Colonic mucosa (tissue), 4 donors: ENCODE measurements at regions not wholly inside any gene's neighbourhood (a gene's known extent, or its start where the extent isn't known, plus 50 kb on each side); places are given as distances from the start of the nearest gene placed in this dataset.

Experiments used
- DNase-seq: peaks from one replicate; pipeline ENCODE4 v3.0.0-alpha.2; 2020
- H3K27ac ChIP-seq: fragments of 200-600 bp; one replicate; pipeline ENCODE4 v1.8.0; 2021
- H3K27me3 ChIP-seq: fragments of 200-600 bp; one replicate; pipeline ENCODE4 v1.8.0; 2021
- H3K36me3 ChIP-seq: fragments of 200-600 bp; one replicate; pipeline ENCODE4 v1.8.0; 2021
- H3K4me1 ChIP-seq: fragments of 200-600 bp; one replicate; pipeline ENCODE4 v1.8.0; 2021; ENCODE audit warnings: mild to moderate bottlenecking
- H3K4me3 ChIP-seq: fragments of 200-600 bp; one replicate; pipeline ENCODE4 v1.8.0; 2021
- H3K9ac ChIP-seq, 2 donors: one replicate each; pipeline ENCODE4 v1.7.0; 2013; ENCODE audit warnings: control low read depth in 2 of 2, low read depth in 2 of 2, low read length in 2 of 2
- H3K9me3 ChIP-seq: fragments of 200-600 bp; one replicate; pipeline ENCODE4 v1.8.0; 2021
- intact Hi-C: fragments of 100-400 bp; cut with DNase I; formaldehyde crosslinking; loops from one replicate; pipeline ENCODE4 v1.14.1; 2022
- TF ChIP-seq, protein P1 (sequence below): fragments of 200-600 bp; IDR thresholded peaks from one replicate; pipeline ENCODE4 v1.8.0; 2022; ENCODE audit warnings: antibody characterized with exemption, mild to moderate bottlenecking
- donor health status: healthy.
- donor health status: DM: no; HTN: no; CAD: no.
- donor health status: DM: no; HTN: no; CAD: no.

GRCh38 chr7:106372595-106373318 lies 88.0 kb upstream of the NAMPT start:
- intact Hi-C loops = no loop called here
- Histone ChIP-seq H3K27me3 (no peaks in the 10 kb centered on the region), H3K4me1 (no peaks in the 10 kb centered on the region), H3K36me3 (no peaks in the 10 kb centered on the region), H3K9ac (no peak overlapping the region), H3K4me3 (no peak overlapping the region), H3K9me3 (no peaks in the 10 kb centered on the region), H3K27ac (no peak overlapping the region)
- TF ChIP-seq, protein P1, sequence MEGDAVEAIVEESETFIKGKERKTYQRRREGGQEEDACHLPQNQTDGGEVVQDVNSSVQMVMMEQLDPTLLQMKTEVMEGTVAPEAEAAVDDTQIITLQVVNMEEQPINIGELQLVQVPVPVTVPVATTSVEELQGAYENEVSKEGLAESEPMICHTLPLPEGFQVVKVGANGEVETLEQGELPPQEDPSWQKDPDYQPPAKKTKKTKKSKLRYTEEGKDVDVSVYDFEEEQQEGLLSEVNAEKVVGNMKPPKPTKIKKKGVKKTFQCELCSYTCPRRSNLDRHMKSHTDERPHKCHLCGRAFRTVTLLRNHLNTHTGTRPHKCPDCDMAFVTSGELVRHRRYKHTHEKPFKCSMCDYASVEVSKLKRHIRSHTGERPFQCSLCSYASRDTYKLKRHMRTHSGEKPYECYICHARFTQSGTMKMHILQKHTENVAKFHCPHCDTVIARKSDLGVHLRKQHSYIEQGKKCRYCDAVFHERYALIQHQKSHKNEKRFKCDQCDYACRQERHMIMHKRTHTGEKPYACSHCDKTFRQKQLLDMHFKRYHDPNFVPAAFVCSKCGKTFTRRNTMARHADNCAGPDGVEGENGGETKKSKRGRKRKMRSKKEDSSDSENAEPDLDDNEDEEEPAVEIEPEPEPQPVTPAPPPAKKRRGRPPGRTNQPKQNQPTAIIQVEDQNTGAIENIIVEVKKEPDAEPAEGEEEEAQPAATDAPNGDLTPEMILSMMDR = no peak
- no peak for DNase-seq

DNA sequence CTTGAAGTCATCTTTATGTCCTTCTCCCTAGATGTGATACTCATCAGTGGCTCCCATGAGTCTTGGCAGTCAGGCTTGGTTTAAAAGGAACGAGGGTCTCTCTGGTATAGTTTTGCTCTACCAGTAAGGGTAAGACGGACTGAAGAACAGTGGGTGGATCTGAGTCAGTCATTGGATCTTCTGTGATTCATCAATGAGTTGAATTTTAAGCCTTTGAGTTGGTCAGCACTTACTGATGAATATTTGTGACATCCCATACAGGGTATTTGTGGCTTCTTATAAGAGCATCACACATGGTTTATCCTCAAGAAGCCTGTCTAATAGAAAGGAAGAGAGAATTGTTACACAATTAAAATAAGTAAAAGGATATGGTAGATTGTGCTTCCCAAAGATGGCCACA lies 87.3 kb upstream of the NAMPT start:
- Histone ChIP-seq H3K9ac (no peak overlapping the region), H3K9me3 (no peaks in the 10 kb centered on the region), H3K4me3 (no peak overlapping the region), H3K4me1 (no peaks in the 10 kb centered on the region), H3K27me3 (no peaks in the 10 kb centered on the region), H3K27ac (no peak overlapping the region), H3K36me3 (no peaks in the 10 kb centered on the region)
- TF ChIP-seq, protein P1 = no peak
- no peak for DNase-seq
- intact Hi-C loops = no loop called here

DNA sequence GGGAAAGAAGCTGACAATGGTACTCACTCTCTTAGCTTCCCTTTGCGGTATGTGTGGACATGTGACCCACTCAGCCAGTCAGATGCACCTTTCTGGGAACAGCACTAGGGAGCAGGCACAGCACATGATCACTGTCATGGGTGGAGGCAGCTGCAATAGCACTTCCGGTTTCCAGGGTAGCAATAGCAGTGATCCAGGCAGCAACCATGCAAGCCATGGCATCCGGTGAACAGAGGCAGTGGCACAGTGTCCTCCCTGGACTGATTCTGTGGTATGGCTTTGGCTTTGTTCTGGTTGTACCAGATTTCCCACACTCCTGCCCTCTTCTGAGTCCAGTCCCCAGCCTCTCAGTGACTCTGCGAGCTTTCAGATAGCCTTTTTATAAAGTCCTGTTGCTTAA lies 86.8 kb upstream of the NAMPT start:
- Histone ChIP-seq H3K36me3 (no peaks in the 10 kb centered on the region), H3K4me1 (no peaks in the 10 kb centered on the region), H3K9me3 (no peaks in the 10 kb centered on the region), H3K27ac (no peak overlapping the region), H3K27me3 (no peaks in the 10 kb centered on the region), H3K9ac (no peak overlapping the region), H3K4me3 (no peak overlapping the region)
- intact Hi-C loops = no loop called here
- TF ChIP-seq, protein P1 = no peak
- DNase-seq = no peak

DNA sequence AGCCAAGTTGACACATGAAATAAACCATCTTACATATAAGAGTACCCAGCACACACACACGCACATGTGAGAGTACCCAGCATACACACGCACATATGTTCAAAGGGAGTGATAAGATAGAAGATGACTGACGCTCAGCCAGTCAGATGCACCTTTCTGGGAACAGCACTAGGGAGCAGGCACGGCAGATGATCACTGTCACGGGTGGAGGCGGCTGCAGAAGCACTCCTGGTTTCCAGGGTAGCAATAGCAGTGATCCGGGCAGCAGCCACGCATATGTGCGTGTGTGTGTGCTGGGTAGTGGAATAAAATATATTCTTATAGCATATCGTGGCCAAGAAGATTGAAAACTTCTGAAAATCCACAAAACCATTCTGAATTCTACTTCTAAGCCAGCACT lies 85.8 kb upstream of the NAMPT start:
- Histone ChIP-seq H3K4me3 (no peak overlapping the region), H3K36me3 (no peaks in the 10 kb centered on the region), H3K4me1 (no peaks in the 10 kb centered on the region), H3K9me3 (no peaks in the 10 kb centered on the region), H3K27ac (no peak overlapping the region), H3K9ac (no peak overlapping the region), H3K27me3 (no peaks in the 10 kb centered on the region)
- intact Hi-C loops = no loop called here
- no peak for DNase-seq
- TF ChIP-seq, protein P1 = no peak

DNA sequence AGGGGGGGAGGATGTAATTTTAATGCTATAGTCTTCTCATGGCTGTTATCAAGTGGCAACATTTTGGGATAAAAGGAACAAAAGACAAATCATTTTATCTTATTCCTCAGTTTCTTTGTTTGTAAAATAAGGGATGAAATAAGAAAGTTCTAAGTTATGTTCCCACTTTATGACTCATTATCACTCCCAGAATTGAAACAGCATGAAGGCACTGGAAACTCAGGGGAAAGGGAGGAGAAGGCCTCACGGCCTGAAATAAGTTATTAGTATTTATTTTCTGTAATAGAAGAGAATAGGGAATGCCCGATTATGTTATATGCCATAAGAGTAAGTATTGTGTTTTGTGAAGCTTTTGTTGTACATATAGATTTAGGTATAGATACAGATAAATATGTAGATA lies 85.0 kb upstream of the NAMPT start:
- no peaks in the 10 kb centered on the region for H3K27me3 ChIP-seq
- H3K4me1 ChIP-seq = no peaks in the 10 kb centered on the region
- no peak overlapping the region for H3K9ac ChIP-seq
- intact Hi-C loops = loop anchor here (5.0 kb wide), 1 partner anchor 193 kb away; no protein-coding TSS in a partner anchor
- no peak overlapping the region for H3K4me3 ChIP-seq
- H3K9me3 ChIP-seq = no peaks in the 10 kb centered on the region
- no peaks in the 10 kb centered on the region for H3K36me3 ChIP-seq
- DNase-seq = no peak
- TF ChIP-seq, protein P1 = no peak
- H3K27ac ChIP-seq = no peak overlapping the region
